ENCODE measurements at regions not wholly inside any gene's neighbourhood (a gene's known extent, or its start where the extent isn't known, plus 50 kb on each side); places are given as distances from the start of the nearest gene placed in this dataset.

- WGBS, 2 donors, result 71 to 81% methylated on average over 1 of the region's 1 CpG
- intact Hi-C loops (cut with DNase I; ENCODE audit: low total_unique reads), result no loop called here
- no peak for TF ChIP-seq CTCF (IDR thresholded peaks at IDR 0.05)
- TF ChIP-seq POLR2A (IDR thresholded peaks at IDR 0.05), result no peak
Measured at GRCh38 chr12:83960767-83961166, 951.8 kb downstream of the SLC6A15 start.

GRCh38 chr12:83958997-83959396, 953.6 kb downstream of the SLC6A15 start:
- Histone ChIP-seq H3K4me3 (no peak overlapping the region), H3K27me3 (no peaks in the 10 kb centered on the region), H3K36me3 (ENCODE audit: low read depth, missing control alignments) (no peaks in the 10 kb centered on the region), H3K4me1 (no peaks in the 10 kb centered on the region), H3K9me3 (no peaks in the 10 kb centered on the region), H3K27ac (no peak overlapping the region)
- no peak for TF ChIP-seq POLR2A (IDR thresholded peaks at IDR 0.05)
- no peak for TF ChIP-seq CTCF (IDR thresholded peaks at IDR 0.05)
- no peak for DNase-seq
- intact Hi-C loops (cut with DNase I; ENCODE audit: low total_unique reads), result no loop called here
- 70 to 77% methylated on average over 2 of the region's 2 CpGs for WGBS, 2 donors

More at GRCh38 chr12:83960767-83961166, 951.8 kb downstream of the SLC6A15 start:
- Histone ChIP-seq H3K4me1 (no peaks in the 10 kb centered on the region), H3K36me3 (ENCODE audit: low read depth, missing control alignments) (no peaks in the 10 kb centered on the region), H3K9me3 (no peaks in the 10 kb centered on the region), H3K27ac (no peak overlapping the region), H3K4me3 (no peak overlapping the region), H3K27me3 (no peaks in the 10 kb centered on the region)
- no peak for DNase-seq

- no peaks in the 10 kb centered on the region for H3K4me1 ChIP-seq
- no peaks in the 10 kb centered on the region for H3K27me3 ChIP-seq
- WGBS, 2 donors, result 61 to 62% methylated on average over 3 of the region's 3 CpGs
- no peaks in the 10 kb centered on the region for H3K36me3 ChIP-seq (ENCODE audit: low read depth, missing control alignments)
- H3K27ac ChIP-seq, result no peak overlapping the region
- no peak overlapping the region for H3K4me3 ChIP-seq
- no peak for TF ChIP-seq CTCF (IDR thresholded peaks at IDR 0.05)
- TF ChIP-seq POLR2A (IDR thresholded peaks at IDR 0.05), result no peak
- intact Hi-C loops (cut with DNase I; ENCODE audit: low total_unique reads), result no loop called here
- DNase-seq, result peak; percentile 20
- H3K9me3 ChIP-seq, result no peaks in the 10 kb centered on the region
Measured at GRCh38 chr12:83954956-83955601, 957.5 kb downstream of the SLC6A15 start.

GRCh38 chr12:83954071-83954789, 958.4 kb downstream of the SLC6A15 start:
- H3K27ac ChIP-seq, result no peak overlapping the region
- no peaks in the 10 kb centered on the region for H3K9me3 ChIP-seq
- no peaks in the 10 kb centered on the region for H3K27me3 ChIP-seq
- DNase-seq, result no peak
- no peaks in the 10 kb centered on the region for H3K4me1 ChIP-seq
- intact Hi-C loops (cut with DNase I; ENCODE audit: low total_unique reads), result no loop called here
- WGBS, 2 donors, result 72 to 73% methylated on average over 2 of the region's 2 CpGs
- TF ChIP-seq CTCF (IDR thresholded peaks at IDR 0.05), result no peak
- no peak for TF ChIP-seq POLR2A (IDR thresholded peaks at IDR 0.05)
- H3K36me3 ChIP-seq (ENCODE audit: low read depth, missing control alignments), result no peaks in the 10 kb centered on the region
- no peak overlapping the region for H3K4me3 ChIP-seq

- intact Hi-C loops (cut with DNase I; ENCODE audit: low total_unique reads), result no loop called here
- Histone ChIP-seq H3K9me3 (no peaks in the 10 kb centered on the region), H3K27ac (no peak overlapping the region), H3K36me3 (ENCODE audit: low read depth, missing control alignments) (no peaks in the 10 kb centered on the region), H3K4me1 (no peaks in the 10 kb centered on the region), H3K27me3 (no peaks in the 10 kb centered on the region), H3K4me3 (no peak overlapping the region)
- TF ChIP-seq CTCF (IDR thresholded peaks at IDR 0.05), result no peak
- TF ChIP-seq POLR2A (IDR thresholded peaks at IDR 0.05), result no peak
- DNase-seq, result no peak
Measured at GRCh38 chr12:83945871-83946270, 966.7 kb downstream of the SLC6A15 start.
